HG03139 (cell line): ENCODE measurements at regions not wholly inside any gene's neighbourhood (a gene's known extent, or its start where the extent isn't known, plus 50 kb on each side); places are given as distances from the start of the nearest gene placed in this dataset.

Experiments used
- ATAC-seq: cut with Tn5 transposase; IDR thresholded peaks from one replicate; pipeline ENCODE4 v1.9.1; 2021; ENCODE audit not compliant: unreplicated experiment

DNA sequence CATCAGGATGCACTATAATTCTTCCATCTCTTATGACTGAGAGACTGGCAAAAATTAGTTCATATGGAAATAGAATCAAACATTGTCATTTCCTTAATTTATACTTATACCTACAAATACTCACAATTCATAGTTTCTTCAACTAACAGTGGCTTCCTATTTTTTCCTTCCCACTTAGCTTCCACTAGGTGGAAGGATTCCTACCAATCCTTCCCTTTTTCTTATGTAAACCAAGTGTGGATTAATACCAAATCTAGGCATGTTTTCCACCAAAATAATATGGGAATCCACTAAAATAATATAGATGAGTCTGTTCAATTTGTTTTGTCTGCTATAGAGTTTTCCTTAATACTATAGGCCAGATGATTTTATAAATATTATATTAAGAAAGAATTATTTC is 1537.1 kb downstream of the PLA2G4A start:
- ATAC-seq = no peak

DNA sequence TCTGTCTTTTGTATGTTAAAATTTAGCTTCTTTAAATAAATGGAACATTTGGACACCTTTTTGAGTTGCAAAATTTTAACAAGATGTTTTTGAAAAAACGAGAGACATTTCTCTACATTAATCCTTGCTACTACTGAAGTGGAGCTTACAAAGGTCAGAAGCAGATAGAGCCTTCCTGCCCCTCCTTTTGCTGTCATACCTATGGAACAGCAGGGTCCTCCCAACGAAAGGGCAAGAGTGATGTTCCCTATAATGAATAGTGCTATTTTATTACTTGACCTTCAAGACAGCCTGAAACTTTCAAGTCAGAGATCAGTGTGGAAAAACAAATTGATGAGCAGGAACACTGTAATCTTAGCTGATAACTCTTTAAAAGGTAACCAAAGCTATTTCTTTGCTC is 1538.9 kb downstream of the PLA2G4A start:
- ATAC-seq = no peak

DNA sequence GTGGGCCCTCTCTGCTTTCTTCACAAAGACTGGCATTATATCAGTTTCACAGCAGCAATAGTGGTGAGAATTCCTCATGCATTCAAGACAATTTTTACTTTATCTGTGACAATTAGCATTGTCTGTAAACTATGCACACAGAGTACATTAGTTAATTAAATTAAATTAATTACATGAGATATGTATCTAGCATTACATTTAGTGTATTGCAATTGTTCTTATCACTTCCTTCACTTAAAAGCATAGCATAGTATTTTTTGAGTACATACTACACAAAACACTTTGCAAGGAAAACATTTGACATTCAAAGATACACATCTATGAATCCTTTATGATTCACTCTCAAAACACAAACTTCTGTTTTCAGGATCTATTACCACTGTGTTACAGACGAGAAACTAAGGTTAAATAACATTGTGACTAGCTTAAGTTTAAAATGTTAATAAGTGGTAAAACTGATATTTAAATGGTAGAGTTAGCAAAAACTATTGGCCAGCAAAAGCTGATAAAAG is 1542.6 kb downstream of the PLA2G4A start:
- no peak for ATAC-seq

DNA sequence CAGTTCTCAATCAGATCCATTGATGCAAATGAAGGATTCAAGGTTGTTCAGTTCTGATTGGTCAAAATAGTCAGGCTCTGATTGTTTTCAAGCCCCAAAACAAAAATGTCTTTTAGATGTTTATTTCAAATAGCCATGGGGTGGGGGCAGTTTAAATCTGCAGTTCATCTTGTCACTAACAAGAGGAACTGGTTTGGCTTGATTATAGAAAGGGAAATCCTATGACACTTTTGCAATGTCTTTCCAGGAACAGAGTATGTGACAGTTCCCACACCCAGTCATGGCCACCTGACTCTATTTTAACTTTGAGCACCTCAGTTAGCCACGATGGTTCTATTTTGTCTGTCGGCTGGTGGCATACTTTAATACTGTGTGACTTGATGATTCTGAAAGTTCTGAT is 1544.1 kb downstream of the PLA2G4A start:
- ATAC-seq = no peak

DNA sequence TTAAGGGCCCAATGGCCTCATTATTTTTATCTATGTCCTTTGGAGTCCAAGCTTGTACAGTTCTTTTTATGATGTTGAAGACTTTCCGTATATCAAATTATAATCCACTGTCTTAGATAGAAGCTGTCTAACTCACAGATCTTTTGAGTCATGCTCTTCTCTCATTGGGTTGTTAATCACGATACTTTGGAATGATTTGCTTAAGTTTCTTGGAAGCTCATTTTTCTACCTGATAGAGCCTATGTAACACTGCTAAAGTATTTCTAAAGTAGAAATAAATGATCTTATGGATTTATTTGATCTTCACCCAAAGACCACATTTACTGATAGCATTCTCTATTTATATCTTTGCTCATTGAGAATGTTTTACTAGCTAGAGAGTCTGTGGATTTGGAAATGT is 1554.1 kb downstream of the PLA2G4A start:
- no peak for ATAC-seq

DNA sequence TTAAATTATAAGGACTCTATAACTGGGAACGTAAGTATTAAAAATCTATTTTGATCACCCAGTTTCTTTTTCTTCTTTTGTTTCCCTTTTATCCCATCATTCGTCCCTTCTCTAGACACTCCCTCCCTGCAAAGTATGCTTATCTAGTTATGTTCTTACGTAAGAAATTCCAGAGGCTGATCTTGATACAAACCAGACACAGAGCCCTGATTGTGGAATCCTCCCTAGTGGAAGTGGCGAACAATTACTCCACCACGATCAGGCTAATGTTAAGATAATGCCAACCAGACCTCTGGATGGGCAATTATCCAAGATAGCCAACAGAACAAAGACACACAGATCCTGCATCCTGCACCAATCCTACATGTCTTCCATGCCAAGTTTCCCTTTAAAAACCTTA is 1557.4 kb downstream of the PLA2G4A start:
- ATAC-seq = no peak

DNA sequence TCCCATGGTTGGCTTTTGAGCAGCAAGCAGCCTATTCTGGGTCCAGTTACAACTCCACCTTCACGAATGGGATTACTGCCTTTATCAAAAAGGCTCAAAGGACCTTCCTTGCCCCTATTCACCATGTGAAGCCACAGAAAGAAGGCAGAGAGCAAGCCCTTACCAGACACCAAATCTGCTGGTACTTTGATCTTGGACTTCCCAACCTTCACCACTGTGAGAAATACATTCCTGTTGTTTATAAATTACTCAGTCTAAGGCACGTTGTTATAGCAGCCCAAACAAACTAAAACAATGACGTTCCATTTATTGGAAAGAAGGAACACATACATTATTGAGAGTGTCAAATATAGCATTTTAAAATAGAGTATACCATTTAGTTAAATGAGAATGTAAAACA is 1557.9 kb downstream of the PLA2G4A start:
- ATAC-seq = no peak

DNA sequence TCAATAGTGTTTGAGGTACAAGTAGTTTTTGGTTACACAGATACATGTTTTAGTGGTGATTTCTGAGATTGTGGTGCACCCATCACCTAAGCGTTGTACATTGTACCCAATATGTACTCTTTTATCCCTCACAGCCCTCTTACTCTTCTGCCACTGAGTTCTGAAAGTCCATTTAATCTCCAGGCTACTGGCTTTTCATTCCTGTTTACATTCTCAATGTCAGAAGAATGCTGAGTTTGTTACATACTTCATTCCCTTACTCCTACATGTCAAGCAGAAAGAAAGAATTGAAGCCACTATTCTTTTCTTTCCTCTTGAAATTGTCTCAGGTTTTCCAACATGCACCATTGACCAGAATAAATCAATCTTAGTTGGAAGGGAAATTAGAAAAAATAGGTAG is 1565.9 kb downstream of the PLA2G4A start:
- ATAC-seq = no peak

DNA sequence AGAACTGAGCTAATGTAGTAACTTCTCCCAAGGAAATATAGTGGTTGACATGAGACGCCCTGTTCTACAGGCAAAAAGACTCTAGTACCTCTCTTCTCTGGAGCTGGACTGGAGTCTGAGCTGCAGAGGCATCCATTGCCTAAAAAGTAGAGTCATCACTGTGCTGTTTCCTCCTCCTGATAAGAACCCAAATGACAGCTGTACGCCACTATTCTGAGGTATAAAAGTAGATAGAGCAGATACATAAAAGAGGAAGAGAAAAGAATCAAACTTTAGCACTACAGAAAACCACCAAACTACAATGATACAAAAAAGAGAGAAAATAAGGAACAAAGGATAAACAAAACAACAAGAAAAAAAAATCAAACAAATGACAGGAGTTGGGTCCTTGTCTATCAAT is 1568.8 kb downstream of the PLA2G4A start:
- ATAC-seq = no peak

DNA sequence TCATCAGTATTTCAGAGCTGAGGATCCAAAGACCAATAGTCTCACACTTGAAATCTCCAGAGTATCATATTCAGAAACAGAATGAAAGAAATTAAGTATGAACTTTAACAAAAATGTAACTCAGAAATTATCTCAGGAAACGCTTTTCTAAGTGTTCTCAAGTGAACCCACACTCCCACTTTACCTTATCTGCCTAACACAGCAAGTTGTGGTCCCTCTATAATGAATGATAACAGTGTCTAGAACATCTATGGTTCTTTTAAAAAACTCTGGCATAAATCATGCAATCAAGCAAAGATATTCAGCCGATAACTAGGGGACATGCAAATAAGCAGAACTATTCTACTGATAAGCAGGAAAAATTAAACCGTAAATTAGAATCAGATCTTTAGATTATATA is 1574.2 kb downstream of the PLA2G4A start:
- no peak for ATAC-seq

DNA sequence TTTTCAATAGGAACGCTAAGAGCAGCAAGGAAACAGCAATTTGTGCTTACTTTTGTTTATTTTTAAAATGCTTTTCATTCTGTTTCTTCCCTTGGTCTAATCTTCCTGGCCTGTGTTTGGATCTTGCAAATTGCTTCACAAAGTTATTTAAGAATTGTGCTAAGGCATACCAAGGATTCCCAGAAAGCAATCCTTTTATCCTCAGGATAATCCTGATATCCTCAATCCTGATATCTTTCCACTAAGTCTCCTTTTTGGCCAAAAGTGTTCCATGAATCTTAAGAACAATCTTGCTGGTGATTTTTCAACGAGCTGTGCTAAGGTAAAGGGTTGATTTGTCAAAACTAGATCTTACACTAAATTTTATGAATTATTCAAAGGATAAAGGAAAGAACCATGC is 1577.9 kb downstream of the PLA2G4A start:
- no peak for ATAC-seq

DNA sequence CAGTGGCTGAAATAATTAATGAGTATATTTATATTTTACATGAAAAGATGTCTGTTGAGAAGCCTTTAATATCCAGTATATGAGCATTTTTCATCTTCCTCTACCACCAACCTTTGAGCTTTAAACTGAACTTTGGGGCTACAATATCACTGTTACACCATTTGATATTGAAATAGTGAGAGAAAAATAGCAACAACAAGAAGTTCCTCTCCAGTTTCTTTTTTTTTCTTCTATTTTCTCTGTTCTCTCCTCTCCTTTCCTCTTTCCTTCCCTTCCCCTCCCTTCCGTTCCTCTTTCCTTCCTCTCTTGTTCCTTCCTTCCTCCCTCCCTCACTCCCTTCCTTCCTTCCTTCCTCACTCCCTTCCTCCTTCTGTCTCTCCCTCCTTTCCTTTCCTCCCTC is 1591.4 kb downstream of the PLA2G4A start:
- ATAC-seq = no peak

DNA sequence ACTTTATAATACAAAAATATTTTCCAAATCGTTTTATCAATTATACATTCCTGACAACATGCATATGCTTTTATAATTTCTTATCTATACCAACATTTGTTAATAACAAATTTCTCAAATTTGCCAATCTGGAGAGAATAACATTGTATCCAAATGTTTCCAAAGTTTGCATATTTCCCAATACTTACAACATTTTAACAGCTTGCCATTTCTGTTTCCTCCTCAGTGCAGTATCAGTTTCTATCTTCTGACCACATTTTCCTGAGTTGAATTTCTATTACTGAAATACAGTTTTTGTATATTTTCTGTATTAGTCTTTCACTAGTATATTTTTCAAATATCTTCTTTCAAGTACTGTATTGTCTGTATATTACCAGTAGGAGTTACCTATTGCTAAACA is 1594.3 kb downstream of the PLA2G4A start:
- no peak for ATAC-seq

DNA sequence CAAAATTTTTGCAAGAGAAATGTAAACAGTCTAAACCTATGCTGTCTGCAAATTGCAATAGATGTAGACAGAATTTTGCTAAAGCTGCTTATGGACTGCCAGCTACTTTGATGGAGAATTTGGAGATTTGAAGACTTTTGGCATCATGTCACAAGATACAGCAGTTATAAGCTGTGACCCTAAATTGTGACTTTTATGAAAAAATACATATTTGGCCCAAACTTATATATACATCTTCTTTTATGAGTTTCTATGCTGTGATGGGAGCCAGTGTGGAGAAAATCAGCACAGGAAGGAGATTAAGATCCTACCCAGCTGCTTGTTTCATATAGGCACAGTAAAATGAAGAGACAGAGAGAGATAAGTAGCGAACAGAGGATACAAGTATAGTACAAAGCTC is 1595.4 kb downstream of the PLA2G4A start:
- no peak for ATAC-seq

DNA sequence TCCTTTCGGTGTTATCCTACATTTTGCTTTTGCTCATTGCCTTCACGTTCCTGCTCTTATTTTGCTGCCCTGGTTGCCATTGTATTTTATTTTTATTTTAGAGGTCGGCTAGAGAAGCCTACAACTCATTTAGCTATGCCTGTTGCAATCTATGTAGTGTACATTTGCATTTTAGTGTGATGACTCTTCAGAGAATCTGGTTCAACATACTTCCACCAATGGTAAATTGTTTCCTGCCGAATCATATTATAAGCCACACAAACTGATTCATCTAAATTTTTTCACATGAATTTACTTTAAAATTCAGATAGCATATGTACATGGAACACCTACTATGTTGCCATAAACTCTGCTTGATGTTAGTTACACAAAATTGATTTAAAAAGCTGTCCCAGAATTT is 1596.9 kb downstream of the PLA2G4A start:
- ATAC-seq = no peak

DNA sequence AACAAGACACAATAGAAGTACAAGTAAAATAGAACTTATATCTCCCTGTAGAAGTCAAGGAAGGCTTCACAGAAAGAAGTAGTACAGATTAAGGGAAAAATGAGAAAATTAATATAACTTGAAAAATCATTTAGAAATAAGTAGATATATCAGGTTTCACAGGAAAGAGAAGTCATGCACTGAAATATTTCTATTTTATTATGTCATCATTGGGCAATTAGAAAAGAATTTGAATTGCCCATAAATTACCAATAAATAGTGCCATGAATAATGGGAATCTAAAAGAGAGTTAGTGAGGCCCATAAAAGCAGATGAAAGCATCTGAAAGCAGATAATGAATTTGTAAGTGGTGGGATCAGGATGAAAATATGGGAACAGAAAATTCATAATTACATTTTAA is 1597.8 kb downstream of the PLA2G4A start:
- no peak for ATAC-seq

DNA sequence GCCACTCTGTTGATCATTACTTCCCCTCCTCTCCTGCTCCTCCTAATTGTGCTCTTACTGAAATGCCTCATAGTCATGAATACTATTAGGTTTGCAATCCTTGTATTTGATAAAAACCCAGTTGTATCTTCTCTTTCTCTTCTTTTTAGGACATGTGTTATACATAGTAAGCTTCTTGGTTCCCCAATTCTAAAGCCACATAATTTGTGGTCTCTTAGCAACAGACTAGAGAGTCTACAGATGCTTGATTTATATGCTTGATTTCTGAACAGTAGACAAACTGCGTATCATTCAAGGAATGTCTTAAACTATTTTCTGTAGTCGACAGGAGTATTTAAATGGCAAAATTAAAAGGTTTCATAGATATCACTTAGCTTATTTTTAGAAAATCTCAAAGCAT is 1598.9 kb downstream of the PLA2G4A start:
- no peak for ATAC-seq

DNA sequence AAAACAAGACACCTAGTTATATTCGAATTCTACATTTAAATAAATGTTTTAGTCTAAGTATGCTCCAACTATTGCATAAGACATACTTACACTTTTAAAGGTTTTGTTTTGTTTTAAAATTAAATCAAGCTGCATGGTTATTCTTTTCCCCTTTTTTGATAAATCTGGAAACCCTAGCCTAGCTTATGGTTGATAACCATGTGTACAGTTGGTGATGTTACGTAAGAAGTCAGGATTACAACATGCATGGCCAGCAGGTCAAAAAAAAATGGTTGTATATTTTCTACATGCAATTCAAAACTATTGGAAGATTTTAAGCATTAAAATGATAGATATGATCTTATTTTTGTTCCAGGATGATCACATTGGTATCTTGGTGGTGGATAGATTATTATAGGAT is 1600.6 kb downstream of the PLA2G4A start:
- no peak for ATAC-seq

DNA sequence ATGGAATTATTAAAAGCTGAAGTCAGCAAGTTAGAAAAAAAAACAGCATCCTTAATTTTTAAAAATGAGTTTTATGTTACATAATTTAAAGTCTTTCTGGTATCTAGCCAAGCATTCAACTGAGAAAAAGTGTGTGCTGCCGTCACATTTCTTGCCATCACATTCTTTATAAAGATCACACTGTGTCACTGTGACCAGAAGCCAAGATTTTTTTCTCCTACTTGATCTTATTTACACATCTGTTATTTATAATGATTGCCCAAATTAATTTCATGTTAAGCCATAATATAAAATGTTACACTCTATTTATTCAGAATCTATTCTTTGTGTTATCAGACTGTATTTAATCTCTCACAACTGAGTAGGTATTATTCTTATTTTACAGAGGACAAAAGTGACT is 1603.7 kb downstream of the PLA2G4A start:
- ATAC-seq = no peak

DNA sequence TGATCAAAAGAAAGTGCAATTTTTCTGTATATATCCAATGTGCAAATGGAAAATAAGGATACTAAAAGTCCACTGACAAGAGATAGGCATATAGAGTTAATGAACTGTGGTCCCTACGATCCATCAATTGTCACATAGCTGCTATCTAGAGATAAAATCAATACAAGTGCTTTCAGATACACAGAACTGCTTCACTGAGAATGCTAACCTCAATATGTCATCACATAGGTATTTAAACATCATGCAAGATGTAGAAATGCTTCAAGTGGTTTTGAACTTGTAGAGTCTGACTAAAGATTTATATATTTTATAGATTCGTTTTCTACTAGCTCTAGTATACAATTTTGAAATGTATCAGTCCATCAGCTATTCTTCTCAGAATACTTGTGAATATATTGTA is 1604.7 kb downstream of the PLA2G4A start:
- no peak for ATAC-seq

DNA sequence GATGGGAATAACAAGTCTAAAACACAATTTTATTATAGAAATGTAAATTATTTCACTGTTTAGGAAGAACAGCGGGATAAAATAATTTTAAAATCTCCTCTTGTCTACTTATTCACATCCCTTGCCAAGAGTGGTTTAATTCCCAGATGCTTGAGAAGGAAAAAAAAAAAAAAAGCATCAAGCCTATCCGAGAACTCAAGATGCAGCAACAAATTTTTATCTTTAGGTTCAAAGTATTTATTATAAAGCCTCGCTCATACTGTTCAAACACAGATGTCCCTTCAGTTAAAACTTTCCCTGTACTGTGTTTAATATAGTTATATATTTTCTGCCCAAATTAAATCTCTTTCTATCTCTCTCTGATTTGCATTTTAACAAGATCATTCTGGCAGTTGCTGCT is 1615.8 kb downstream of the PLA2G4A start:
- no peak for ATAC-seq

DNA sequence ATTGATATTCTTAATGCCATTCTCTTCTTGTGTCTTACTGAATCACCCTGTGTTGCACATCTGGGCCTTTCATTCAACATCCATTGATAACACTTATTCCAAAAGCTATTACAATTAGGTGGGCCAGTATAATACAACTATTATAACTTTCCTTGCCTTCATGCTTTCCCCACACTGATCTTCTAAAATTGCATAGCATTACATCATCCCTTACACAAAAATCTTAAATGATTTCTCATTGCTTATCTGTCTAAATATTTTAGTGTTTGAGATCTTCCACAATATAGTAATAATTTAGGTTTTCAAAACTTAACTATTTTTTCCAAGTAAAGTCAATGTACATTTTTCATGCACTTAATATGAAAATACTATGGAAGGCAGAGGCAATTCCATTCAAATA is 1634.1 kb downstream of the PLA2G4A start:
- ATAC-seq = no peak

DNA sequence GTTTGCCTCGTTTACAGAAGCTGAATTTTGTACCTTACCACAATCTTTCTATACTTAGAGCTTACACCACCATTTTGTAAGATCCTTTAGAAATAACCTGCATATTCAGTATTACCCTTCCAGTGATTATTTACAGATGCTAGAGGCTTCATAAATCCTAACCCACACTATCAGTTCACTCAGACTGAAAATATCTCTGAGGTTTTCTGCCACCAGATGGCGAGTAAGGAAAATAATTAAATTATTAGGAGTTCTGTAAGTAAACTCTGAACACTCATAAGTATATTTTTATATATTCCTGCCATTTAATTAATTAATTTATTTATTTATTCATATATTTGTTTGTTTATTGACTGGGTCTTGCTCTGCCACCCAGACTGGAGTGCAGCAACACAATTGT is 1635.2 kb downstream of the PLA2G4A start:
- no peak for ATAC-seq

DNA sequence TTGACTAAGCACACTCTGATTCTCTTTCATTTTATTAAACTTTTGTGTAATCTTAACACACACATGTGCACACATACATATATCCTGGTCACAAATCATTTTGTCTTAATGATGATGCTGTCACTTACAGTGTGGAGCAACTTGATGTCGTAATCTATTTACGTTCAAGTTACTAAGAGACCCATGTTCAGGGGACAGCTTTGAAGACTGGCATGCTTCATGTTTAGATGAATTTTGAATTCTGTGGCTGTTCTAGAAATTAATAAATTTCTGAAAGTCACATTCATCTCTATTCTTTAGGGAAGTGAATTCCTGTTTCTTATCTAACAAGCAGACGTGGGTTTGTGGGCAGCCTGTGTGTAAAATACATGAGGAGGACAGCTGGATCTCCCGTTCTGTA is 1637.8 kb downstream of the PLA2G4A start:
- ATAC-seq = no peak
